Activated CD8-positive, alpha-beta memory T cell treated with anti-CD3 and anti-CD28 coated beads, Interleukin-2, amount 10 ng/mL, durations not matched to agents 7 days and 5 days (primary cell): ENCODE measurements at regions not wholly inside any gene's neighbourhood (a gene's known extent, or its start where the extent isn't known, plus 50 kb on each side); places are given as distances from the start of the nearest gene placed in this dataset.
"Not testable (repeated sequence)": the region's sequence is repeated elsewhere in the genome, so short reads cannot be mapped to it uniquely, and the experiment has no call there.

ENCODE experiments used
- ATAC-seq: fragments of 150-1000 bp; cut with Tn5 transposase; one replicate; pipeline ENCODE4 v1.10.0; 2021; ENCODE audit warnings: moderate library complexity
- CTCF ChIA-PET: fragments of 350-600 bp; sonication (Branson Sonifier 250); formaldehyde crosslinking; loops from one replicate; lab custom pipeline; 2021; ENCODE audit warnings: antibody characterized with exemption; lab: Charles Lee
- DNase-seq: peaks from one replicate; pipeline ENCODE4 v3.0.0-alpha.2; 2020
- H3K27ac Mint-ChIP-seq: one replicate; pipeline ENCODE4 v1.8.0; 2021; ENCODE audit warnings: mild to moderate bottlenecking, mixed read lengths
- H3K27me3 Mint-ChIP-seq: one replicate; pipeline ENCODE4 v1.8.0; 2021; ENCODE audit warnings: mixed read lengths
- H3K36me3 Mint-ChIP-seq: one replicate; pipeline ENCODE4 v1.8.0; 2021; ENCODE audit warnings: mild to moderate bottlenecking, mixed read lengths
- H3K4me1 Mint-ChIP-seq: one replicate; pipeline ENCODE4 v1.8.0; 2021; ENCODE audit warnings: mixed read lengths
- H3K4me3 Mint-ChIP-seq: one replicate; pipeline ENCODE4 v1.8.0; 2021; ENCODE audit warnings: mild to moderate bottlenecking, moderate library complexity, mixed read lengths
- H3K9me3 Mint-ChIP-seq: one replicate; pipeline ENCODE4 v1.8.0; 2022; ENCODE audit warnings: low read depth, mixed read lengths

- DNase-seq, H3K4me3 Mint-ChIP-seq, H3K27ac Mint-ChIP-seq, H3K27me3 Mint-ChIP-seq, CTCF ChIA-PET, H3K36me3 Mint-ChIP-seq, ATAC-seq, H3K4me1 Mint-ChIP-seq: not testable (repeated sequence)
- H3K9me3 Mint-ChIP-seq, result peaks cover 16% of the 10 kb centered on the region
Measured at GRCh38 chr13:82164780-82165395, 1717.4 kb downstream of the SLITRK1 start.

- Mint-ChIP-seq H3K27ac (no peak overlapping the region), H3K27me3 (no peaks in the 10 kb centered on the region), H3K4me1 (no peaks in the 10 kb centered on the region), H3K4me3 (no peak overlapping the region), H3K36me3 (no peaks in the 10 kb centered on the region), H3K9me3 (no peaks in the 10 kb centered on the region)
- DNase-seq (no peak), ATAC-seq (no peak)
- CTCF ChIA-PET, result no interaction called here
Measured at GRCh38 chr13:82147526-82147925, 1734.7 kb downstream of the SLITRK1 start.

GRCh38 chr13:82136880-82137279, 1745.4 kb downstream of the SLITRK1 start:
- CTCF ChIA-PET, result no interaction called here
- no peak overlapping the region for H3K27ac Mint-ChIP-seq
- H3K4me1 Mint-ChIP-seq, result no peaks in the 10 kb centered on the region
- peaks cover 3% of the 10 kb centered on the region for H3K9me3 Mint-ChIP-seq
- DNase-seq (no peak), ATAC-seq (no peak)
- no peaks in the 10 kb centered on the region for H3K36me3 Mint-ChIP-seq
- no peaks in the 10 kb centered on the region for H3K27me3 Mint-ChIP-seq
- H3K4me3 Mint-ChIP-seq, result no peak overlapping the region

- Mint-ChIP-seq H3K9me3 (peaks cover 6% of the 10 kb centered on the region), H3K27ac (no peak overlapping the region), H3K36me3 (no peaks in the 10 kb centered on the region), H3K4me1 (no peaks in the 10 kb centered on the region), H3K4me3 (no peak overlapping the region), H3K27me3 (no peaks in the 10 kb centered on the region)
- CTCF ChIA-PET, result no interaction called here
- no peak for ATAC-seq
- DNase-seq, result no peak
Measured at GRCh38 chr13:82129281-82129680, 1753.0 kb downstream of the SLITRK1 start.

- Mint-ChIP-seq H3K4me3 (no peak overlapping the region), H3K27me3 (no peaks in the 10 kb centered on the region), H3K4me1 (no peaks in the 10 kb centered on the region), H3K36me3 (no peaks in the 10 kb centered on the region), H3K27ac (no peak overlapping the region), H3K9me3 (peaks cover 8% of the 10 kb centered on the region)
- CTCF ChIA-PET, result no interaction called here
- ATAC-seq, result no peak
- no peak for DNase-seq
Measured at GRCh38 chr13:82118589-82118988, 1763.7 kb downstream of the SLITRK1 start.

GRCh38 chr13:82116422-82116989, 1765.8 kb downstream of the SLITRK1 start:
- Mint-ChIP-seq H3K9me3 (peaks cover 7% of the 10 kb centered on the region), H3K36me3 (no peaks in the 10 kb centered on the region), H3K27ac (no peak overlapping the region), H3K27me3 (no peaks in the 10 kb centered on the region), H3K4me3 (no peak overlapping the region), H3K4me1 (no peaks in the 10 kb centered on the region)
- ATAC-seq (no peak), DNase-seq (no peak)
- CTCF ChIA-PET, result no interaction called here

- Mint-ChIP-seq H3K27ac (no peak overlapping the region), H3K4me1 (no peaks in the 10 kb centered on the region), H3K9me3 (peaks cover 9% of the 10 kb centered on the region), H3K4me3 (no peak overlapping the region), H3K27me3 (no peaks in the 10 kb centered on the region), H3K36me3 (no peaks in the 10 kb centered on the region)
- CTCF ChIA-PET, result no interaction called here
- no peak for DNase-seq
- no peak for ATAC-seq
Measured at GRCh38 chr13:82115391-82115790, 1766.9 kb downstream of the SLITRK1 start.

GRCh38 chr13:82096256-82096655, 1755.3 kb upstream of the SPRY2 start:
- no peaks in the 10 kb centered on the region for H3K27me3 Mint-ChIP-seq
- no peaks in the 10 kb centered on the region for H3K36me3 Mint-ChIP-seq
- peaks cover 14% of the 10 kb centered on the region for H3K9me3 Mint-ChIP-seq
- H3K4me1 Mint-ChIP-seq, result no peaks in the 10 kb centered on the region
- H3K27ac Mint-ChIP-seq, result no peak overlapping the region
- CTCF ChIA-PET, result no interaction called here
- ATAC-seq, result no peak
- H3K4me3 Mint-ChIP-seq, result no peak overlapping the region
- no peak for DNase-seq

GRCh38 chr13:82092312-82092711, 1751.4 kb upstream of the SPRY2 start:
- ATAC-seq, result no peak
- no peak for DNase-seq
- no peaks in the 10 kb centered on the region for H3K27me3 Mint-ChIP-seq
- H3K36me3 Mint-ChIP-seq, result no peaks in the 10 kb centered on the region
- no peak overlapping the region for H3K27ac Mint-ChIP-seq
- H3K4me1 Mint-ChIP-seq, result no peaks in the 10 kb centered on the region
- H3K4me3 Mint-ChIP-seq, result no peak overlapping the region
- CTCF ChIA-PET, result no interaction called here
- peaks cover 10% of the 10 kb centered on the region for H3K9me3 Mint-ChIP-seq

- DNase-seq (no peak), ATAC-seq (no peak)
- no peaks in the 10 kb centered on the region for H3K4me1 Mint-ChIP-seq
- CTCF ChIA-PET, result no interaction called here
- H3K36me3 Mint-ChIP-seq, result no peaks in the 10 kb centered on the region
- H3K4me3 Mint-ChIP-seq, result no peak overlapping the region
- H3K27ac Mint-ChIP-seq, result no peak overlapping the region
- H3K27me3 Mint-ChIP-seq, result no peaks in the 10 kb centered on the region
- H3K9me3 Mint-ChIP-seq, result peaks cover 7% of the 10 kb centered on the region
Measured at GRCh38 chr13:82088781-82089180, 1747.9 kb upstream of the SPRY2 start.

- DNase-seq (no peak), ATAC-seq (no peak)
- H3K4me3 Mint-ChIP-seq, result no peak overlapping the region
- H3K27me3 Mint-ChIP-seq, result no peaks in the 10 kb centered on the region
- H3K4me1 Mint-ChIP-seq, result no peaks in the 10 kb centered on the region
- no peaks in the 10 kb centered on the region for H3K36me3 Mint-ChIP-seq
- H3K9me3 Mint-ChIP-seq, result peaks cover 10% of the 10 kb centered on the region
- CTCF ChIA-PET, result no interaction called here
- H3K27ac Mint-ChIP-seq, result no peak overlapping the region
Measured at GRCh38 chr13:82076496-82076895, 1735.6 kb upstream of the SPRY2 start.

- ATAC-seq (no peak), DNase-seq (no peak)
- Mint-ChIP-seq H3K4me3 (no peak overlapping the region), H3K4me1 (no peaks in the 10 kb centered on the region), H3K27me3 (no peaks in the 10 kb centered on the region), H3K9me3 (peaks cover 17% of the 10 kb centered on the region), H3K36me3 (no peaks in the 10 kb centered on the region), H3K27ac (no peak overlapping the region)
- CTCF ChIA-PET, result no interaction called here
Measured at GRCh38 chr13:82070416-82070815, 1729.5 kb upstream of the SPRY2 start.

- Mint-ChIP-seq H3K9me3 (peaks cover 11% of the 10 kb centered on the region), H3K4me1 (no peaks in the 10 kb centered on the region), H3K36me3 (no peaks in the 10 kb centered on the region), H3K4me3 (no peak overlapping the region), H3K27me3 (no peaks in the 10 kb centered on the region), H3K27ac (no peak overlapping the region)
- CTCF ChIA-PET, result no interaction called here
- ATAC-seq (no peak), DNase-seq (no peak)
Measured at GRCh38 chr13:82062772-82063171, 1721.8 kb upstream of the SPRY2 start.

- Mint-ChIP-seq H3K27ac (no peak overlapping the region), H3K9me3 (peaks cover 5% of the 10 kb centered on the region), H3K4me1 (no peaks in the 10 kb centered on the region), H3K36me3 (no peaks in the 10 kb centered on the region), H3K27me3 (no peaks in the 10 kb centered on the region), H3K4me3 (no peak overlapping the region)
- DNase-seq (no peak), ATAC-seq (no peak)
- CTCF ChIA-PET, result no interaction called here
Measured at GRCh38 chr13:82058364-82058763, 1717.4 kb upstream of the SPRY2 start.
